ENCODE measurements at regions not wholly inside any gene's neighbourhood (a gene's known extent, or its start where the extent isn't known, plus 50 kb on each side); places are given as distances from the start of the nearest gene placed in this dataset.

- Histone ChIP-seq H3K36me3 (ENCODE audit: control insufficient read depth in 2 of 2, extremely low read depth in 1 of 2, insufficient read depth in 2 of 2, low read length in 2 of 2) (no peaks in the 10 kb centered on the region), H3K4me3 (replicated peaks in 1 of 3; ENCODE audit: insufficient read depth in 1 of 3, low read depth in 1 of 3, low read length in 3 of 3) (no peak overlapping the region), H3K9me3 (replicated peaks; ENCODE audit: control insufficient read depth, insufficient read depth, low read length) (no peaks in the 10 kb centered on the region), H3K79me2 (ENCODE audit: control insufficient read depth, insufficient read depth, low read length) (no peaks in the 10 kb centered on the region), H3K9me1 (replicated peaks; ENCODE audit: control insufficient read depth, extremely low read depth, insufficient read depth, low read length) (no peaks in the 10 kb centered on the region), H3K4me1 (ENCODE audit: control insufficient read depth, extremely low read depth, insufficient read depth, low read length) (no peaks in the 10 kb centered on the region), H4K20me1 (replicated peaks; ENCODE audit: control insufficient read depth, extremely low read depth, insufficient read depth, low read length) (no peaks in the 10 kb centered on the region), H2AFZ (ENCODE audit: low read depth, low read length) (no peak overlapping the region), H3K4me2 (ENCODE audit: insufficient read depth, low read length) (no peak overlapping the region), H3K27me3 (ENCODE audit: control insufficient read depth in 2 of 2, insufficient read depth in 2 of 2, low read length in 2 of 2) (no peaks in the 10 kb centered on the region), H3K9ac (replicated peaks; ENCODE audit: extremely low read depth, insufficient read depth, low read length) (no peak overlapping the region), H3K27ac (ENCODE audit: insufficient read depth, low read depth, low read length) (no peak overlapping the region)
- POLR2A ChIA-PET: no interaction called here
- BruUV-seq (replicated peaks): no TSS peak
- TF ChIP-seq MYC (IDR thresholded peaks at IDR 0.05; ENCODE audit: low read depth, low read length) (no peak), EZH2 (IDR thresholded peaks at IDR 0.05; ENCODE audit: borderline replicate concordance, low read depth, low read length, severe bottlenecking) (no peak), CTCF (IDR thresholded peaks at IDR 0.05; ENCODE audit: extremely low read depth in 1 of 2, insufficient read depth in 1 of 2, low read depth in 1 of 2, low read length in 2 of 2) (no peak), POLR2AphosphoS5 (IDR thresholded peaks at IDR 0.05; ENCODE audit: insufficient read depth, low read depth, low read length) (no peak), JUN (IDR thresholded peaks at IDR 0.05; ENCODE audit: borderline replicate concordance, insufficient read depth, insufficient read length, low read depth) (no peak), POLR2A (IDR thresholded peaks at IDR 0.05; ENCODE audit: low read depth, low read length) (no peak), MAX (IDR thresholded peaks at IDR 0.05; ENCODE audit: insufficient read depth, insufficient read length) (no peak), FOS (IDR thresholded peaks at IDR 0.05; ENCODE audit: borderline replicate concordance, insufficient read depth, low read length) (no peak), GATA2 (IDR thresholded peaks at IDR 0.05; ENCODE audit: insufficient read depth, insufficient read length, low read depth, low read length) (no peak)
- FAIRE-seq (no peak), DNase-seq (ENCODE audit: low read depth, low spot score) (no peak)
- CTCF ChIA-PET: no interaction called here
- dilution Hi-C loops (cut with MboI; ENCODE audit: extremely low pct_ligation_motif_present, low sequenced_read_pairs) (no loop called here), intact Hi-C loops (cut with micrococcal nuclease) (no loop called here)
Measured at GRCh38 chr5:92885950-92886349, 695.1 kb downstream of the NR2F1-AS1 start.

All from endothelial cell of umbilical vein (primary cell).